K562 (cell line): ENCODE measurements at regions not wholly inside any gene's neighbourhood (a gene's known extent, or its start where the extent isn't known, plus 50 kb on each side); places are given as distances from the start of the nearest gene placed in this dataset.

Source experiments
- TF ChIP-seq, protein P1 (sequence below): sonication (generic); formaldehyde crosslinking; IDR thresholded peaks from 2 replicates; pipeline ENCODE4 v1.8.0; 2023; ENCODE audit warnings: mild to moderate bottlenecking, missing genetic modification reagents
- TF ChIP-seq, protein P2 (sequence below): fragments of 450-650 bp; formaldehyde crosslinking; IDR thresholded peaks from 2 replicates; pipeline ENCODE4 v1.4.0; 2022; ENCODE audit warnings: missing genetic modification characterization

DNA sequence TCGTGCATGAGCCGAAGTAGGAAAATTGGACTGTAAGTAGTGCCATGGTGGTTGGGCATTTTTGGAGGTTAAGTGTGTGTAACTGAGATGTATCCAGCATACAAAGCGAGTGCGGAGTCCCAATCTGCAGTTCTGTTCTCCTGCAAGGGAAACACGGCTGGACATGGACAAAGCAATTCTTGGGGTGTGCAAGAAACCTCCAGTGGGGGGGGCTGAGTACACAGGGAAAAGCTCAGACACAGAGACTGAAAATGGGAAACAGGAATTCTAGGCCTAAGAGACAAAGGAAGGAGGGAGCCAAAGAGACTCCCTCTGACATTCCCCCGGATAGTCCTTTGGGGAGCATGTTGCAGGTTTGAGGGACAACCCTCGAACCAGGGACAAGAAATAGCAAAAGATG lies 83.2 kb upstream of the PLSCR4 start:
- TF ChIP-seq, protein P1, sequence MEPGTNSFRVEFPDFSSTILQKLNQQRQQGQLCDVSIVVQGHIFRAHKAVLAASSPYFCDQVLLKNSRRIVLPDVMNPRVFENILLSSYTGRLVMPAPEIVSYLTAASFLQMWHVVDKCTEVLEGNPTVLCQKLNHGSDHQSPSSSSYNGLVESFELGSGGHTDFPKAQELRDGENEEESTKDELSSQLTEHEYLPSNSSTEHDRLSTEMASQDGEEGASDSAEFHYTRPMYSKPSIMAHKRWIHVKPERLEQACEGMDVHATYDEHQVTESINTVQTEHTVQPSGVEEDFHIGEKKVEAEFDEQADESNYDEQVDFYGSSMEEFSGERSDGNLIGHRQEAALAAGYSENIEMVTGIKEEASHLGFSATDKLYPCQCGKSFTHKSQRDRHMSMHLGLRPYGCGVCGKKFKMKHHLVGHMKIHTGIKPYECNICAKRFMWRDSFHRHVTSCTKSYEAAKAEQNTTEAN (CRISPR knock-in tag), result no peak
- TF ChIP-seq, protein P2, sequence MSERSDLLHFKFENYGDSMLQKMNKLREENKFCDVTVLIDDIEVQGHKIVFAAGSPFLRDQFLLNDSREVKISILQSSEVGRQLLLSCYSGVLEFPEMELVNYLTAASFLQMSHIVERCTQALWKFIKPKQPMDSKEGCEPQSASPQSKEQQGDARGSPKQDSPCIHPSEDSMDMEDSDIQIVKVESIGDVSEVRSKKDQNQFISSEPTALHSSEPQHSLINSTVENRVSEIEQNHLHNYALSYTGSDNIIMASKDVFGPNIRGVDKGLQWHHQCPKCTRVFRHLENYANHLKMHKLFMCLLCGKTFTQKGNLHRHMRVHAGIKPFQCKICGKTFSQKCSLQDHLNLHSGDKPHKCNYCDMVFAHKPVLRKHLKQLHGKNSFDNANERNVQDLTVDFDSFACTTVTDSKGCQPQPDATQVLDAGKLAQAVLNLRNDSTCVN (CRISPR knock-in tag), result no peak
